ENCODE measurements at regions not wholly inside any gene's neighbourhood (a gene's known extent, or its start where the extent isn't known, plus 50 kb on each side); places are given as distances from the start of the nearest gene placed in this dataset.

GRCh38 chr4:35963974-35964515 is 280.3 kb downstream of the ARAP2 start:
- Mint-ChIP-seq H3K36me3 (ENCODE audit: low read depth, unreplicated experiment) (no peaks in the 10 kb centered on the region), H3K27ac (ENCODE audit: unreplicated experiment) (no peak overlapping the region), H3K27me3 (ENCODE audit: unreplicated experiment) (no peaks in the 10 kb centered on the region), H3K9me3 (ENCODE audit: unreplicated experiment) (no peaks in the 10 kb centered on the region), H3K4me1 (ENCODE audit: unreplicated experiment) (no peaks in the 10 kb centered on the region), H3K4me3 (ENCODE audit: unreplicated experiment) (no peak overlapping the region)
- DNase-seq (ENCODE audit: low spot score): no peak
- no peak for TF ChIP-seq CTCF (IDR thresholded peaks at IDR 0.05; ENCODE audit: unreplicated experiment)

- Mint-ChIP-seq H3K27ac (ENCODE audit: unreplicated experiment) (no peak overlapping the region), H3K4me1 (ENCODE audit: unreplicated experiment) (no peaks in the 10 kb centered on the region)
Observed at GRCh38 chr4:35965300-35965699, 279.0 kb downstream of the ARAP2 start.

GRCh38 chr4:35966566-35966965 is 277.7 kb downstream of the ARAP2 start:
- Mint-ChIP-seq H3K27ac (ENCODE audit: unreplicated experiment) (no peak overlapping the region), H3K9me3 (ENCODE audit: unreplicated experiment) (no peaks in the 10 kb centered on the region), H3K27me3 (ENCODE audit: unreplicated experiment) (no peaks in the 10 kb centered on the region), H3K4me3 (ENCODE audit: unreplicated experiment) (no peak overlapping the region), H3K36me3 (ENCODE audit: low read depth, unreplicated experiment) (no peaks in the 10 kb centered on the region), H3K4me1 (ENCODE audit: unreplicated experiment) (no peaks in the 10 kb centered on the region)
- no peak for TF ChIP-seq CTCF (IDR thresholded peaks at IDR 0.05; ENCODE audit: unreplicated experiment)
- no peak for DNase-seq (ENCODE audit: low spot score)

More at GRCh38 chr4:35965300-35965699, 279.0 kb downstream of the ARAP2 start:
- Mint-ChIP-seq H3K27me3 (ENCODE audit: unreplicated experiment) (no peaks in the 10 kb centered on the region), H3K36me3 (ENCODE audit: low read depth, unreplicated experiment) (no peaks in the 10 kb centered on the region), H3K4me3 (ENCODE audit: unreplicated experiment) (no peak overlapping the region), H3K9me3 (ENCODE audit: unreplicated experiment) (no peaks in the 10 kb centered on the region)
- no peak for TF ChIP-seq CTCF (IDR thresholded peaks at IDR 0.05; ENCODE audit: unreplicated experiment)
- no peak for DNase-seq (ENCODE audit: low spot score)

DNA sequence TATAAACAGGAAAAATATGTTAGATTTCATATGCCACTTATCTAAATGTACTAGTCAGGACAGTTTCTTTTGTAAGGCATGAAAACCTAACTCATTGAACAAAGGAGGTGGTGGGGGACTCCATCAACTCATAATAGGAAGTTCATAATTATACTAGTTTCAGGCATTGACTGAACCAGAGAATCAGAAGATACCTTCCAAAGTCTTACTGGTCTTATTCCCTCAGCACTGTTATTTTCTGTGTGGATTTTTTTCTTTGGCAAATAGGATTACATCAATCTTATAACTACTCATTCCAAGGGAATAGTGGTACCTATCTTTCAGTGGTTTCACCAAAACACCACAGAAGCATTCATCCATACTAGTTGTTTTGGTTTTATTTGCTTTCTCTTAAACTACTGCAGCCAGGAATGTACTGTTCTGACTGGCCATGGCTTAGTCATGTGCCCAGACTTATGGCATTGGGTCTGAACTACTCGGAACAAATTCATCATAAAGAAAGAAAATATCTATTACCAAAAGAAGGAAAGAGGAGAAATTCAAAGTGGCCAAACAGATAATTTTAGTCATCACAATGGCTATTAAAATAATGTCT is 273.9 kb downstream of the ARAP2 start:
- Mint-ChIP-seq H3K27me3 (ENCODE audit: unreplicated experiment) (no peaks in the 10 kb centered on the region), H3K4me1 (ENCODE audit: unreplicated experiment) (no peaks in the 10 kb centered on the region), H3K36me3 (ENCODE audit: low read depth, unreplicated experiment) (no peaks in the 10 kb centered on the region), H3K4me3 (ENCODE audit: unreplicated experiment) (no peak overlapping the region), H3K27ac (ENCODE audit: unreplicated experiment) (no peak overlapping the region), H3K9me3 (ENCODE audit: unreplicated experiment) (no peaks in the 10 kb centered on the region)
- no peak for DNase-seq (ENCODE audit: low spot score)
- no peak for TF ChIP-seq CTCF (IDR thresholded peaks at IDR 0.05; ENCODE audit: unreplicated experiment)

DNA sequence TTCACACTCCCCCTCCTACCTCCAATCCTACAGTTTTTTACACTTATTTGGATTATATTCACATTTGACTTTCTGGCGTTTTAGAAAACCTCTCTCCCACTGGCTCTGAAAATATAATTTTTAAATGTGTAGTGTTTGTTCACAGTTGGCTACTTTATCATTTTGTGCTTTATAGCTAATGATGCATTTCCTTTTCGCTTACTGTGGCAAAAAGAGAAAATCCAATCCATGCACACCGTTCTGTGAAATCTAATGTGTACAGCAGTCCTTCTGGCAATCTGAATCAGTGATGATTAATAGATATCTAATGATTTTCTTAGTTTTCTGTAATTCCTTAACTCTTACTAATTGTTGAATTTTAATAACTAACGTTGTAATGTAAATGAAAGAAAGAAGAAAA is 271.5 kb downstream of the ARAP2 start:
- Mint-ChIP-seq H3K4me3 (ENCODE audit: unreplicated experiment) (no peak overlapping the region), H3K9me3 (ENCODE audit: unreplicated experiment) (no peaks in the 10 kb centered on the region), H3K36me3 (ENCODE audit: low read depth, unreplicated experiment) (no peaks in the 10 kb centered on the region), H3K27me3 (ENCODE audit: unreplicated experiment) (no peaks in the 10 kb centered on the region), H3K27ac (ENCODE audit: unreplicated experiment) (no peak overlapping the region), H3K4me1 (ENCODE audit: unreplicated experiment) (no peaks in the 10 kb centered on the region)
- no peak for TF ChIP-seq CTCF (IDR thresholded peaks at IDR 0.05; ENCODE audit: unreplicated experiment)
- DNase-seq (ENCODE audit: low spot score): no peak

Data from endothelial cell (in vitro differentiated cells).